HG02678 (cell line): ENCODE measurements at regions not wholly inside any gene's neighbourhood (a gene's known extent, or its start where the extent isn't known, plus 50 kb on each side); places are given as distances from the start of the nearest gene placed in this dataset.
"Not testable (repeated sequence)": the region's sequence is repeated elsewhere in the genome, so short reads cannot be mapped to it uniquely, and the experiment has no call there.

ENCODE experiments used
- ATAC-seq: cut with Tn5 transposase; IDR thresholded peaks from one replicate; pipeline ENCODE4 v1.9.1; 2021; ENCODE audit warnings: mild to moderate bottlenecking, moderate library complexity; ENCODE audit not compliant: unreplicated experiment

- not testable (repeated sequence) for ATAC-seq
Measured at GRCh38 chr3:145459681-145460080, 701.3 kb downstream of the PLOD2 start.

- ATAC-seq: no peak
Measured at GRCh38 chr3:145471976-145472375, 689.0 kb downstream of the PLOD2 start.

GRCh38 chr3:145482735-145483134 is 678.2 kb downstream of the PLOD2 start:
- not testable (repeated sequence) for ATAC-seq

DNA sequence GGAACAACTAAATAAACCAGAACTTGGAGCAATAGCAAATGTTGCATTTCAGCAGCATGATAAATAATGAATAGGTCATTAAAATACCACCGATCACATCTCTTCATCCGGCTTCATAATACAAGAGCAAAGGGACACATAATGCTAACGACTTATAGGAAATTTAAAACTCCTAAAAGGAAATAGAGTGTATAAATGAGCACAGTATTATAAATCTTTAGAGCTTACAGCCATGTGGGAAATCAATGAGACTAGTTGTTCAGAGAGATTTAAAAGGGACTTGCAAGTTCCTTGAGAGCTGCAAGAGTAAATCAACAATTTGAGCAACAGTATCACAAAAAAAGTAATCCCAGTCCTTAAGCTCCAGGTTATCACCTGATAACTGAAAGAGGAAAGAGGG is 677.0 kb downstream of the PLOD2 start:
- no peak for ATAC-seq

DNA sequence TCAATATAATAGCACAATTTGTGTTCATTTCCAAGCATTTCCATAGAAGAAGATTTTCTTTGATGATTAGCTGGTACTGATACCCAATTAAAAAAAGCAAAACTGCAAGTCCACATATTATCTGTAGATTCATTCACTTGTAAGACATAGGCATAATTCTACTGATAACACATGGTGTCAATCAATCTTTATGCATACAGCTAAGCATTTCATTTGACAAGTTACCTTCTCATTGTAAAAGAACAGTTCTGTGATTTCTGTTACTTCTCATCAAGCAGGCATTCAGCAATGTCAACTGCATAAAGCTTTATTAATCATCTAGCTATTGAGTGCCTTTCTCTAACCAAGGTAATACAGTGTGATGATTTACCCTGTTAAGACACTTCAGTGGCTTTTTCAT is 672.0 kb downstream of the PLOD2 start:
- no peak for ATAC-seq

- ATAC-seq: no peak
Measured at GRCh38 chr3:145490088-145491048, 670.6 kb downstream of the PLOD2 start.

DNA sequence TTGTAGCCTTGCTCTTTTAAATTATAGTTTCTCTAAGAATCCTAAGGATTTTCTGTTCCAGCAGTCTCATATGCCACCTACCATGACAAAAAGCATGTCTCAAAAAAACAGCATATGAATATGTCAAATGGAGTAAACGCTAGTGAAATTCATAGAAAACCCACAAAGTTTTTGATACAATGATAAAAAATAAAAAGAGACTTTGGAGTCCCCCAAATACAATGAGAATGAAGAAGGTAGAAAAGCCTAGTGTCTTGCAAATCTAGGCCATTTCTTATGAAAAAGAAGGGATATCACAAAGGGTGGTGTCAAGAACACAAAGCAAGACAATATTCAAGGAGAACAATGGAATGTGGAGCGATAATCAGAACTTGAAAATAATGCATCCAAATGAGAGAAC is 668.5 kb downstream of the PLOD2 start:
- ATAC-seq: no peak

DNA sequence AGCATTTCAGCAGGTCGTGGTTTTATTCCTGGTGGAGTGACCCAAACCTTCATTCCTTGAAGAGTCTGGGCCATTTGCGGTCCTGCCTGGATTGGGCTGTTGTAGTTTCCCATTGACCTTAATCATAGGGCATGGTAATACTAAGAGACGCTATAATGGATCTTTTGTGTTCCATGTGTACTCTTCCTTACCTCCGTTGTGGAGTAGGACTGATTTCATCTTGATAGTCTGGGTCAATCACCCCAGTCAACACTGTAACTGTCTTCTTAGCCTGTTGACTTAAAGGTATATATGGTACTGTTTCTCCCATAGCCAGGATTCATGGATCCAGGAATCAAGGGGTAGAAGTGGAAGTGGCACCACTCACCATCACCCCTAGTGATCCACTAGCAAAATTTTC is 643.6 kb downstream of the PLOD2 start:
- not testable (repeated sequence) for ATAC-seq

DNA sequence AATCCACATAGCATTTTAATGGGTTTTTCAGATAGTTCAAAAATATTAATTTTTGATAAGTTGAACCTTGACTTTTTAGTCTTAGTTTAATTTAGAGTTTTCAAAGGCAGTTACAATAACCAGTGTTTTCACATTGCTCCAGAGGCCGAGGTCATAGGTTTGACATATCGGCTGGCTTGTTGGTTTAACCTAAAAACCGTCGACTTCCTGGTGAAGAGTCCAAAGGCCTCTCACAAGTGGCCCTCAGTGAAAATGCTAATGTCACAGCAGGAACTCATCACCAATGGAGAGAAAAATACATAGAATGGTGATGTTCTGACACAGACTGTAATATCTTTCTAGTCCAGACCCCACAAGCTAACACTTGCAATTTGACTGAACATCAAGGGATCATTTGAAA is 642.3 kb downstream of the PLOD2 start:
- no peak for ATAC-seq

DNA sequence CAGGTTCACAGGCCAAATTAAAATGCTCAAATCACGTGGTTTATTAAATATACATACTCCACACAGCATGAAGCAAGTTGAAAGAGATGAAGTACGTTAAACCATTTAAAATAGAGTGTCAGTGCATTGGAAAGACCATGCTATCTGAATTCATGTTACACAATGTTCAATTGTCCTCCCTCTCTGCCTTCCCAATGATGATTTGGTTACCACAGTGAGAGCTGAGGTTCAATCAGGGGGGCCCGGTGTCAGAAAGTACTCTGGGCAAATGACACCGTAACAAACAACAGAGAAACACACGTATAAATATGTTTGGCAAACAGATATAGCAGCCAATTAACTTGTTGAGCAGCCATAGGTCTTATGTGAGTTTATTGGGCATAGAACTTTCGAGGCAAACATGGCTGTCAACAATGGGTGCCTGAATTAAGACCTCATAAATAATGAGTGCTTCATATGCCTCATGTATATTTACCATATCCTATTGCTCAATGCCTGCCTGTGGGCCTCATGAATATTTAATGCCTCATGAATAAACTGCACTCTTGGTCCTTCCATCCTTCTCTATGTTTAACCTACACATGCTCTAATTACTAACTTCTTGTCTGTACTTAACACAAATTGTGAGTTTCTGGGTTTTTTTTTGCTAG is 641.5 kb downstream of the PLOD2 start:
- no peak for ATAC-seq

- ATAC-seq: no peak
Measured at GRCh38 chr3:145522179-145522578, 638.8 kb downstream of the PLOD2 start.

DNA sequence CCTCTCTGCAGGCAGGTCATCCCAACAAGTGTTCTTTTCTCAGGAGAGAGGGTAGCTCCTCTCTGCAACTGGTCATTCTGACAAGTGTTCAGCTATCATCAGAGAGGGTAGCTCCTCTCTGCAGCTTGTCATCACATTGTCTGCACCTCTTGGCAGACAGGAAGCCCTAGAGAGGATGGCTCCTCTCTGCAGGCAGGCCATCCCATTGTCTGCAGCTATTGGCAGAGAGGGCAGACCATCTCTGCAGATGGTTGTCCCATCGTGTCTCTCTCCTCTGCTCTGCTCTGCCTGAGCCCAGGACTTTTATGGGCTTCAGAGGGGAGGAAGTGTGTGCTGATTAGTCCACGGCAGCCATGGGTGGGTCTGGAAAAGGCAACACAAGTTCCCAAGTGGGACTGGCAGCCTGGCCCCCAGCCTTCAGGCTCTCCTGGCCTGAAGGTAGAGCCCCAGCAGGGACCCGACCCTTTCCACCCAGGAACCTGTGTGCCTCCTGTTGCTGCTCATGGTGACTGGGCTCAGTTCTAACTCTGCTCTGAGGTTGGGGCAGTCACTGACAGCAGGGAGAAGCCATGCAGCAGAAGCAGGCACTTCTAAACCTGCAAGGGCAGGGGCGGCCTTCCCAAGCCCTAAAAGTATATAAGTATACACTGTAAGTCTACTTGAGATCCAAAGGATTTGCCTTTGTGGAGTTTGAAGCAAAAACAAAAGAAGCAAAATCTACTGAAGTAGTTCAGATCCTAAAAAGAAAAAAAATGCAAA is 637.9 kb downstream of the PLOD2 start:
- ATAC-seq: no peak

- no peak for ATAC-seq
Measured at GRCh38 chr3:145531548-145531947, 629.4 kb downstream of the PLOD2 start.

DNA sequence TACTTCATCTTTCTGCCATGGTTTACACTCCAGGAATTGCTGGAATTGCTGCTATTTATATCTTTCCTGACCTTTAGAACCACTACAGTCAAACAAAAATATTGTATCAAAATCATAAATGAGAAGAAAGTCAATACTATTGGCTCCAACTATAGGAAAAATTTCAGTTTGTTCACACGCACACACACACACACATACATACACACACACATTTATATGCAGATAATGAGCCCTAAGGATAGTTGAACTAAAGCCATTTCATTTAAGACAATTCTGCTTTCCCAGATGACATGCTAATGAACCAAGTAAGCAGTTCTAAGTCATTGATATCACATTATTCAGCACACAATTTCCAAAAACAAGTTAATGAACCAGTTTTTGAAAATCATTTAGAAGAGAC is 627.3 kb downstream of the PLOD2 start:
- ATAC-seq: no peak

GRCh38 chr3:145536461-145536860 is 624.5 kb downstream of the PLOD2 start:
- ATAC-seq: no peak

- no peak for ATAC-seq
Measured at GRCh38 chr3:145550522-145550921, 610.5 kb downstream of the PLOD2 start.

GRCh38 chr3:145557405-145557804 is 603.6 kb downstream of the PLOD2 start:
- ATAC-seq: no peak

GRCh38 chr3:145578471-145578870 is 582.5 kb downstream of the PLOD2 start:
- no peak for ATAC-seq

GRCh38 chr3:145581694-145582093 is 579.3 kb downstream of the PLOD2 start:
- no peak for ATAC-seq

DNA sequence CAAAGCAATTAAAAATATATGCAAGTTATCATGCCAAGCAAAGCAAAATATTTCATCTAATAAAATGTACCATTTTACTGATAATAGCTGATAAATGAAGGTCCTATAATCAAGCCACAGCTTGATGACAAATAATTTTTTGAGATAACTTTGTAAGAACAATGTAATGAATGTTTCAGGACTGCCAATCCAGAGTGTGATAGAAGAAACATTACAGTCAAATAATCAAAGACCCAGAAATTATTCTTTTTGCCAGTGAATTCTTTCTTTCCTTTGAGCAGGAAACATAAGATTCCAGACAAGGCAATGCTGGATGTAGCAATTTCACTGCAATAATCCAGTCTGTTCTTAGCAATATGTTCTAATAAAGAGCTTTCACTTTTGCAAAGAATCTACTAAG is 556.1 kb downstream of the PLOD2 start:
- ATAC-seq: no peak

- no peak for ATAC-seq
Measured at GRCh38 chr3:145620002-145620401, 541.0 kb downstream of the PLOD2 start.
